Stomach (tissue), 4 donors: ENCODE measurements at regions not wholly inside any gene's neighbourhood (a gene's known extent, or its start where the extent isn't known, plus 50 kb on each side); places are given as distances from the start of the nearest gene placed in this dataset.

Experiments used
- EP300 ChIP-seq: sonication (generic); formaldehyde crosslinking; IDR thresholded peaks from one replicate; pipeline ENCODE4 v1.6.1; 2017; ENCODE audit warnings: antibody characterized with exemption
- POLR2A ChIP-seq, 4 donors: fragments of 450-650 bp; IDR thresholded peaks; one replicate each; pipeline ENCODE4 v1.6.1; 2016; ENCODE audit warnings: antibody characterized with exemption in 4 of 4, control low read depth in 2 of 4, mild to moderate bottlenecking in 1 of 4, moderate library complexity in 1 of 4
- TF ChIP-seq, protein P1 (sequence below), 7 experiments: fragments of 450-650 bp in 4 of 7; fragments of 200-600 bp in 3 of 7; sonication (generic) in 3 of 7; IDR thresholded peaks; one replicate each; pipeline ENCODE4 v1.5.1; 2016 to 2019; ENCODE audit warnings: antibody characterized with exemption in 7 of 7, control low read depth in 2 of 7, mild to moderate bottlenecking in 1 of 7

DNA sequence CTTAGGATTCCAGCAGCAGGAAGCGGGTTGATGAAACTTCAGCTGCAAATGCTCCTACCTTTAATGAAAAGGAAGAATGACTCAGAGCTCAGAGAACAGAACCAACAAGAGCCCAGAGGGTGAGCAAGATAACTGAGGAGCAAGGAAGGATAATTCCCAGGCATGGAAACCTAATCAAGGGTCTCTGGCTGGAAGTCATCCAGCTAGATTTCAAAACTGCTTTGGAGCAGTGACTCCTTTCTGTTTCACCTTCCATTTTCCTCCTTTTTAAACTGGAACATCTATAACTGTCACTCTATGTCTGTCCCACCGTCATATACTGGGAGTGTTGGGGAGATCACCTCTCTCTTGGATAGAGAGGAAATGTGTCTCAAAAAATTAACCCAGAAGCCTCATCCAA is 148.4 kb upstream of the RAB6C start:
- no peak for TF ChIP-seq EP300
- TF ChIP-seq, protein P1, sequence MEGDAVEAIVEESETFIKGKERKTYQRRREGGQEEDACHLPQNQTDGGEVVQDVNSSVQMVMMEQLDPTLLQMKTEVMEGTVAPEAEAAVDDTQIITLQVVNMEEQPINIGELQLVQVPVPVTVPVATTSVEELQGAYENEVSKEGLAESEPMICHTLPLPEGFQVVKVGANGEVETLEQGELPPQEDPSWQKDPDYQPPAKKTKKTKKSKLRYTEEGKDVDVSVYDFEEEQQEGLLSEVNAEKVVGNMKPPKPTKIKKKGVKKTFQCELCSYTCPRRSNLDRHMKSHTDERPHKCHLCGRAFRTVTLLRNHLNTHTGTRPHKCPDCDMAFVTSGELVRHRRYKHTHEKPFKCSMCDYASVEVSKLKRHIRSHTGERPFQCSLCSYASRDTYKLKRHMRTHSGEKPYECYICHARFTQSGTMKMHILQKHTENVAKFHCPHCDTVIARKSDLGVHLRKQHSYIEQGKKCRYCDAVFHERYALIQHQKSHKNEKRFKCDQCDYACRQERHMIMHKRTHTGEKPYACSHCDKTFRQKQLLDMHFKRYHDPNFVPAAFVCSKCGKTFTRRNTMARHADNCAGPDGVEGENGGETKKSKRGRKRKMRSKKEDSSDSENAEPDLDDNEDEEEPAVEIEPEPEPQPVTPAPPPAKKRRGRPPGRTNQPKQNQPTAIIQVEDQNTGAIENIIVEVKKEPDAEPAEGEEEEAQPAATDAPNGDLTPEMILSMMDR (IDR thresholded peaks at IDR 0.05): no peak
- TF ChIP-seq POLR2A (IDR thresholded peaks at IDR 0.05): no peak
